ENCODE measurements at regions not wholly inside any gene's neighbourhood (a gene's known extent, or its start where the extent isn't known, plus 50 kb on each side); places are given as distances from the start of the nearest gene placed in this dataset.

DNA sequence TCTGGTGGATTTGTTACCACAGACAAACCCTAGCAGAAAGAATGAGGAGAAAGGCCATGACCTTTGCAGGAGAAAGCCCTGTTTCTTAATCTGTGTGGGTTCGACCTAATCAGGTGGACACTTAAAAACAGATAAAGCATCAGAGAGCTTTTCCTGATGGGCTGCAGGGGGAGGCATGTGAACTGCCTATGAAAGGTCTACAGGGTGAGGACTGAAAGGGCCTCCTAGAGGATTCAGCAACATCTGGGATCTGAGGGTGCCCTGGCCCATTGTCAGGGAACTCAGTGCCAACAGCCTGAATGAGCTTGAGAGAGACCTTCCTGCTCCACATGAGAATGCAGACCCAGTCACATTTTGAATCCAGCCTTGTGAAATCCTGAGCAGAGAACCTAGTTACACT, 178.8 kb upstream of the DDHD1 start:
- no peak for DNase-seq

DNA sequence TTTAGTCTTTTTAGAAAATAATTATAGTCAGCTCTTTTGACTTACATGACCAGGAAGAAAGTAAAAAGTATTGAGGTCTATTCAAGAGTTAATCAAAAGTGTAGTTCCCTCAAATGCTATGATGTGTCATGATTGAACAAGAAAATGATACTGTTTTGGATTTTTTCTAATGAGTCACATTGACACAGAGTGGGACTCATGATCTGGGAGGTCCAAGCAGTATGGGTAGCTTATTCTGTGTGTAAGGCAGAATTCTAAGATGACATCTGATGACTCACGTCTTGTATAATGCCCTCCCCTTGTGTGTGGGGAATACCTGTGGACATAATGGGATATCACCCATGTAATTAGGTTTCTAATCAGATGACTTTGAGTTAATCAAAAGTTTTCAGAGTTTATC, 178.1 kb upstream of the DDHD1 start:
- DNase-seq, result no peak

DNA sequence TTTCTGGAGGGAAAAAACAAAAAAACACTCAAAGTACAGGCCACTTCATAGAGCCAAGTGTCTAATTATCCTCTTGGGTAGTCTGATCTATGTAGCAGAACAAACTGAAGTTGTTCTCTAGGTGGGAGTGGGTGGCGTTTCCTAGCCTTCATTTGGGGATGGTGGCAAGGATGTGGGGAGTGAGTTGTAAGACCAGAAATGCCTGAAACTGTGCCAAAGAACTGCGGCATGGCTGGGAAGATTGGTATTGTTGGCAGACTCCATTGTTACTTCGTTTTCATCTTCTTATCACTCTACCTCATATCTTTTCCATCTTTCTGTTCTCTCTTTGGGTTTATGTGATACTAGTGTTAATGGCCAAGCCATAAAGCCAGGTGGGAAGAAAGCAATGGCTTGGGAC, 177.3 kb upstream of the DDHD1 start:
- DNase-seq, result no peak

DNA sequence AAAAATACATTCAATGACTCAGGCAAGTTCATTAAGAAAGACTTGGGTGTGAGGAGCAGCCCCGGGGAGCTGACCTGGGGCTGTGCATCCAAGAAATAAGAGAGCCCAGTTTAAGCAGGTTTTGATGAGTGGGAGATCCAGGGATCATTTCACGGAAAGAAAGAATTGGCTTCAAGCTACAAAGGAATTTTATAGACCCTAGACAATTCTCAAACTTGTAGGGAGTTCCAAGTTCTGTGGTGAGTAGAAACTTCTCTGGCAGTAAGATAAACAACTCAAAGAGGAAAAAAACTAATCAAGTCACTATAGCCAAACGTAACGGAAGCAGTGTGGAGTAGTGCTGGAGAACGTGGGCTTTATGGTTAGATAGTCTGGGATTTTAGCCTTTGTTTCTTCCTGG, 175.7 kb upstream of the DDHD1 start:
- DNase-seq, result no peak

DNA sequence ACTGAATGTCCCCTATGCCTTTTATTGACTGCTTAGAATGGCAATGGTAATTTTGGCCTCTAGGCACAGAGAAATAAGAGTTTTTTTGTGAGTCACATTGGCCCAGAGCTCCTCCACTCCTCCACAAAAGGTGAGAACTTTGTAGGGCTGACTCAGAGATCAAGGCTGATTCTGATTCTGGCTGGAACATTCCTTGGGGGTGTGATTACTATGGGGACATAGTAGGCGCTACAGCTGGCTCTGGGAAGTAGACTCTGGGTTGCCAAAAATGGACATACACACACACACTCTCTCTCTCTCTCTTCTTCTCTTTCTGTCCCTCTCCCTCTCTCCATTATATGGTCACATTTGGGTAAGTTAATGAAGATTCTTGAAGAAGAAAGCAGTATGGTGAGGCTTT, 174.6 kb upstream of the DDHD1 start:
- DNase-seq, result no peak

DNA sequence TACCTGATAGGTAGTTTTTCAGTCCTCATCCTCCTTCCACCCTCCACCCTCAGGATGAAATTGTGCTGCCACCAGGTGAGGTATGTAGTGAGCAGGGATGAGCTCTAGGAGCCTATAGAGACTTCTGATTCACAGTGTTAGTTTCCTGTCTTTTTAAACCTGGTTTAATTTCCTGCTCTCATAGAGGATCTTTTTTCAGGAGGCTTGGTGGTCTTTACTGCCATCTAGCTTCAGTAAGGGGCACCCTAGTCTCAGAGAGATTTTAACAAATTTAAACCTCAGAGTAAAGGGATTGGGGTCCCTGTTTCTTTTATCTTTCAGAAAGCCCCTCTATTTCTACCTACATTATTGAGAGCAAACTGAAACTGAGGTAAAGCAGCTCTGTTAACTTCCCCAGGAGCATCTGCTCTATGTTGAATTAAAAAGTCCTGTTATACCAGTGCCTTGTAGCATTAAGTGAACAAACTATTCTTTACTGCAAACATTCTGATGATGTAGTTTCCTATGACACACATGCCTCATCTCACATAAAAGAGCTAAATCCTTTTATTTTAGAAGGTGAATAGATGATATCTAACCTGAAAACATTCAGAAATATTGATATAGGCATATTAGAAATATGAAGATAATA, 172.2 kb upstream of the DDHD1 start:
- no peak for DNase-seq

DNA sequence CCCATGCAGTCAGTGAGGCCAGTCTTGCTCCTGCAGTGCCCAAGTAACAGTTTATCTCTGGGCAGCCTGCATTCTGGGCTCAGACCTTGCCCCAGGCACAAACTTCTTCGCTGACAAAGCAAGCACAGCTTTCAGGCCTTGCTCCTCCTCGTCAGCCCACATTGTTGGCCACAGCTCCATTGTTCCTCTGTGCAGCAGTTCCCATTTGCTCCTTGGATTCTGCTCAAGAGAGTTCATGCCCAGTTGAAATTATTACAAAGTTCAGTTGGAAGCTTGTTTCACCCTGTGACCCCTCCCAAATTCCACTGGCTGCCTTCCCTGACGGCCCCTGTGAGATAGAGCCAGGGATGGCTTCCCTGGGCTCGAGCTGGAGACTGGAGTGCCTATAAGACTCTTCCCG, 163.4 kb upstream of the DDHD1 start:
- DNase-seq, result no peak

DNA sequence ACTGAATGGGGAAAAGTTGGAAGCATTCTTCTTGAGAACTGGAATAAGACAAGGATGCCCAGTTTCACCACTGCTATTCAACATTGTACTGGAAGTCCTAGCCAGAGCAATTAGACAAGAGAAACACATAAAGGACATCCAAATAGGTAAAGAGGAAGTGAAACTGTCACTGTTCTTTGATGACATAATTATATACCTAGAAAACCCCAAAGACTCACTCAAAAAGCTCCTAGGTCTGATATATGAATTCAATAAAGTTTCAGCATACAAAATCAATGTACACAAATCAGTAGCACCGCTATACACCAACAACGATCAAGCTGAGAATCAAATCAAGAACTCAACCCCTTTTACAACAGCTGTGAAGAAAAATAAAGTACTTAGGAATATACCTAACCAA, 157.3 kb upstream of the DDHD1 start:
- DNase-seq, result no peak

DNA sequence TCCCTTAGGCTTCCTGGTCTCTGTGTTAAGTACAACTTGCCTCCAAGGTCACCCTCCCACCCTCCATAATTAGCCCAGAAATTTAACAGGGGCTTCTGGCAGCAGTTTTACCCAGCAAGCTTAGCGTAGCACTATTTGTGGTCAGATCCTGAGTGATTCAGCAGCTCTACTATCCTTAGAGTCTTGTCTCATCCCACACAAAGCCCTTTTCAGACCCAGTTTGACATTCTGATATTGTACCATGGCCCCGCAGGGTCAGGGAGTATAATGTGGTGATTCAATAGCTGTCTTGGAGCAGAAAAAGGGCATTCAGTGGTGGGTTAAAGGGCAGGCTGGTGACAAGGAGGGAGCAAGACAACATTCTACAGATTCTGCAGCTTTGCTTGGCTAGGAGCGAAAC, 153.8 kb upstream of the DDHD1 start:
- DNase-seq, result no peak

DNA sequence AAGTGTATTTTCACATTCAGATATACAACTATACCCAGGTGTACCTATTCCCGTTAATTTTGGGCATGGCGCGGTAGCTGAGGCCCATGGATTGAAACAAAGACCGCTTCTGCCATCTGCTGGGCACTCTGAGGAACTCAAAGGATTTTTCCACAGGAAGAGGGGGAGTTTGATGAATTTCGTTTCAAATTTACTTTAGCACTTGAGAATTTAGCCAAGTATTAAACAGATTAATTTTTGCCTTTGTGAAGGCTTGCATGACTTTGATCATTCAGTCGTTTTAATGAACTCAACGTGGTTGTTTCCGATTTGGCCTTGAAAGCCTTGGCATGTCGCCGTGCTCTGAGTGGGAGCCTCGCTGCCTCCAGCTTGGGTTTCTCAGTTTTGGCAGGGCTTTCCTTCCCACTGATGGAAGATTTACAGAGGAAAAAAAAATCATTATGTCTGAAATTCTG, 153.2 kb upstream of the DDHD1 start:
- peak; percentile 58 for DNase-seq

DNA sequence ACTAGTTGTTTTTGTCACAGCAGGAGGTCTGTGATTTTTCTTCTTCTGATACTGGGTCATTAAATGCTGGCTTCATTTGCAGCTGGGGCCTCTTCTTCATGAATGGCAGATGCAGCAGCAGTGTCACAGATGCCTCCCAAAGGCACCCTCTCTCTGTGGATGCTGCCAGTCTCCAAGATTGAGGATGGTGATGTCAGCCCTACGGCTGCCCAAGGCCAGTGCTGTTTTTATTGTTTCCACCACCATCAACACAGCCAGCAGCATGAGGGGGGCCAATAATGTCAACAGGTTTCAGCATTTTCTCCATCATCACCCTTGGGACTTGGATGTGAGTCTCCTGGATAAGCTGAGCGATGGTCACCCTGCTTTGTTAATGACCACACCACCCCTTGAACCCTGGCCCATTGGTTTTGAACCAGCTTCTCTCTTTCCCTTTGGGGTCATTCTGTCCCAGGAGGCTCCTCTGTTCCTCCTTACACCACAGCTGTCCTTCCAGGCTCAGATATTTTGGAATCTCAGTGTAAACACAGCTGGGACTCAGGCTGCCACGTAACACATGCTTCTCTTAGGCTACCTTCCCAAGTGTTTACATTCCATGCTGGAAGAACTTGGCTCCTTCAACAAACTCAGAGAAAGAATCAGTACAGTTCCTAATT, 151.7 kb upstream of the DDHD1 start:
- no peak for DNase-seq

DNA sequence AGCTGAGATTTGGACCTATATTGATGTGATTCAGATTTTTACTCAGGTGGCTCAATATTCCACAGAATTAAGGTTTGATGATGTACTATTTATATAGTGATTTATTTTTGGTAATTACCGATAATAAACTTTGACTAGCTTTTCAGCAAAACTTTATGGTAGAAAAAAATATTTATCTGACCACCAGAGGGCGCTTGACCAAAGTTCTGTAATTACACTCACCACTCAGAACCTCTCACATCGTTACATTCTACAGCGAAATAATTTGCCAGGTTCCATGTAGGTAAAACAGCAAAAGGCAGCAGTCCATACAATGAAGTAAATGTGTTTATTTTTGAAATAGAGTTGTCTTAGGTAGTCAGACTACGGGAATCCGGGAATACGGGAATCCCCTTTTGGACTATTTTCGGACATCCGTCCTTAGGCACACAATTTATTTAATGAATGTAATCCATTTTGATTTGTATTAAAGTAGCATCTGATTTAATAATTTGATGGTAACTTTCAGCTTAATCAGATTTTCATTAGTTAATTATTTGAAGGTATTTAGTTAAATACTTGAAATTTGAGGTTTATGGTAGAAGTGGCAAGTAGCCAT, 143.0 kb upstream of the DDHD1 start:
- DNase-seq, result peak; percentile 60

DNA sequence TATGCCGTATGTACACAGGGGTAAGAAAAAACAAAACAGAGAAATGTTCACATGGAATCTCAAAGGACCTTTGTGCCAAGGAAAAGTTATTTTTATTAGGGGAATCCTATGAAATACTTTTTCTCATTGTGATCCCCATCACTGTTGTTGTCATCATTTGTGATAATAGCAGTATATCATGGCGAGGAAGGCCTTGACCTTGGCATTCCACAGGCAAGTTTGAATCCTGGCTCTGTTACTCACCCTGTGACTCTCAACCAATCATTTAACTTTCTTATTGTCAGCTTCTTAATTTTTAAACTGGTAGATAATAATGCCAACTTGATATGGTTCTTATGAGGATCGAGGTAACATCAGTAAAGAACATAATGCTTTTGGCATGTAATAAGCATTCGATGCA, 142.2 kb upstream of the DDHD1 start:
- no peak for DNase-seq

DNA sequence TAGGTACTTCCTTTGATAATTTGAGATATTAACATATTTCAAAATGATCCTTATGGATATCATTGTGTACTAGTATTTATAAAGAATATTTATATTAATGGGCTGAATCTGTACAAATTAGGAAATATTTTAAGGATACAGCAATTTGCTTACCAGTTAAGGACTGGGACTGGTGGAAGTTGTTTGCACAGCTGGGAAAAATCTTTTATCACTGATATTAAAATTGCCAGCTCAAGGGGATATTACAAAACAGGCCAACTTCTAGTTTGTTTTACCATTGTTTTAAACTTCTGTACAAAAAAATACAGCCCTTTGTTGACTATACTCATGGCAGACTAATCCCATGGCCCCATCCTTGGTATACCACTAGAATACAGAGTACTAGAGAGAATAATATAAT, 133.2 kb upstream of the DDHD1 start:
- no peak for DNase-seq

DNA sequence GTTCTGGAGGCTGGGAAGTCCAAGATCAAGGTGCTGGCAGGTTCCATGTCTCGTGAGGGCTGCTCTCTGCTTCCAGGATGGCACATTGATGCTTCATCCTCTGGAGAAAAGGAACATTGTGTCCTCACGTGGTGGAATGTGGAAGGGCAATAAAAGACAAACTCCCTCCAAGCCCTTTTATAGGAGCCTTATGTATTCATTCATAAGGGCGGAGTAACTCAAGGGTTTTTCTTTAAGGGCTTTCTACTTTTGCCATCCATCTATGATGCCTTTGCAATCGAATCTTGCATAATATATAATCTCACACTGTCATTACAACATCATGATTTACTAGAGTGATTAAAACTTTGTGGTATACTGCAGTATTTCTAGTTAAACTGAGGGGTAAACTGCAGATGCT, 132.7 kb upstream of the DDHD1 start:
- DNase-seq, result peak; percentile 3

DNA sequence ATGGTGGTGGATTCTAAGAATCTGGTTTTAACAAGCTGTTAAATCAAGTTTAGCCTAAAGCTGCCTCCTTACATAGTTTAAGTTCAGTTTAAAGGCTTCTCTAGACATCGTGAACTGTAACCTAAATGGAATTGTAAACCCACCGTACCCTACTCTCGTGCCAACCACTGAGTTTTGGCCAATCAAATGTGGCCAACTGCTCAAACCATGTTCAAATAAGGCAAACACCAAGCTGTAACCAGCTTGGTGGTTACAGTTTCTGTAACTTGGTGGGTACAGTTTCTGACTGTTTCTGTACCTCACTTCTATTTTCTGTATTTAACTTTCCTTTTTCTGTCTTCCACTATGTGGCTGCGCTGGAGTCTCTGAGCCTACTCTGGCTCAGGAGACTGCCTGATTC, 131.9 kb upstream of the DDHD1 start:
- no peak for DNase-seq

DNA sequence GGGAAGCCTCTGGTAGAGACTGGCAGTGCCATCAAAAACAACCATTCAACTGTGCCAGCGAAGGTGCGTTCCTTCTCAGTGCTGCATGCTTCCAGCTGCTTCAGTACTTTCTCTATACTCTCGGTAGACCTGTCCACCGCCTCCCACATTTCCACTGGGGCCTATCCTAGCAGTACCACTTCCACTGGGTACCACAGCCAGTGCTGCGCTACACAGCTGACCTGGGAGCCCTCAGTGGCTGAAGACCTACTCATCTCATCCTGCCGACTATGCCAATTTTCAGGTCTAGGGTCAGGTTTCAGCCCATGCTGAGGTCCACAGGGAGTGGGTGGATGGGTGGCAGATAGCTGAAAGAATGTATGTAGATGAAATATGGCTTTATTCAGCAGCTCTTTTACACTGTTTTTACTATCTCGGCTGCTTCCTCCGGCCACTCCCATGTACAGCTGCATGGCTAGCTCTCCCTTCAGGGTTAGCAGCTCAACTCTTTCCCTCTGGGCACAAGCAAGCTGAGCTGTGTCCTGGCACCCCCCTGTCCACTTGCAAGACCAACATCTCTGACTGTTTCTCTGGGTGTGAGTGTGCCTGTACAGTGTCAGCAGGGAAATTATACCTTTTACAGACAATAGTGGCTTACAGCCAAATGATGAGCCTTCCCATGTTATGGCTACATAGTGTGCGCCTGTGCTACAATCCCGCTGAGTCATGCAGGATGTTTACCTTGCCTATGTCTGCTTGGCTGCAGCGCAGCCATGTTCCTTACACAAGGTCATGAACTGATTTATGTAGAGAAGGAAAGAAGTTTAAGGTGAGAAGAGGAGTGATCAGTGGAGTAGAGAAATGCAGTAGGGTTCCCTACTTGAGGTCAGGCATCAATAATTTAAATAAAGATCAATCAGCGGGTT, 125.7 kb upstream of the DDHD1 start:
- DNase-seq, result peak; percentile 79

DNA sequence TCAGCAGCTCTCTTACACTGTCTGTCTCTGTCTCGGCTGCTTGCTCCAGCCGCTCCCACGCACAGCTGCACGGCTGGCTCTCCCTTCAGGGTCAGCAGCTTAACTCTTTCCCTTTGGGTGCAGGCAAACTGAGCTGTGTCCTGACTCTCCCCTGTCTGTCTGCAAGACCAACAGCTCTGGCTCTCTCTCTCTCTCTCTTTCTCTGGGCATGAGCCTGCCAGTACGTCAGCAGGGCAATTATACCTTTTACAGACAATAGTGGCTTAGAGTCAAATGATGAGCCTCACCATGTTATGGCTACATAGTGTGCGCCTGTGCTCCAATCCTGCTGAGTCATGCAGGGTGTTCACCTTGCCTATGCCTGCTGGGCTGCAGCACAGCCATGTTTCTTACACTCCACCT, 120.5 kb upstream of the DDHD1 start:
- peak; percentile 57 for DNase-seq

DNA sequence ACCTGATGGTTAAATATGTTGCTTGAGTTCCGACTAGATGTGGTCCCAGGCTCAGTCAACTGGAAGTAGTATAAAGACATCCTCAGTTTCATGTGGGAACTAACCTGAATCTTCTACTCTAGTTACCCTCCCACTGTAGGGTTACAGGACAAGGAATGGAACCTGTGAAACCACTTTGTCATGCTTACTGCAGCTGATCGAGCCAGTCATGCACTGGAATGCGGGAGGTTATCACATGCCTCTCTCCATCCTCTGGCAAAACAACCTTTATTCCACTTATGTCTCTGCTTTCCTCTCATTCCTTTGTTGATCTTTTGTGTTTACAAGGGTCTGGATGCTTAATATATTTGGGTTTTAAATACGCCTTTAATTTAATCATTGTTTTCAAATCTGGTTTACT, 111.9 kb upstream of the DDHD1 start:
- no peak for DNase-seq

DNA sequence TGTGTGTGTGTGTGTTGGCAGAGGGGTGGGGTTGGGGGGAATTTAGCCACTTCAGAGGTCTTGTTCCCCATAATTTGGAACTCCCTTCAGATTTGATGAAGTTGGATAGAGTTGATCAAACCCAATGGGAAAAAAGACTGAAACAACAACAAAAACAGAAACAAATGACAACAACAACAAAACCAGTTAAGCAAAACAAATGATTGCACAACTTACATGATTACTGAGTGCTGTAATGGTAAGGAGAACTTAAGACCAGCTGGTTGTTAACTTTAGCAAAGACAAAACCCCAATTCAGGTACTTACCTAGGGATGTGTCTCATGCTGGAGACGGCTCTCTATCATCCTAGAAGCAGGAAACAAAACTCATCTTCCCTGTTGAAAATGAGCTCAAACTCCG, 107.8 kb upstream of the DDHD1 start:
- no peak for DNase-seq

DNA sequence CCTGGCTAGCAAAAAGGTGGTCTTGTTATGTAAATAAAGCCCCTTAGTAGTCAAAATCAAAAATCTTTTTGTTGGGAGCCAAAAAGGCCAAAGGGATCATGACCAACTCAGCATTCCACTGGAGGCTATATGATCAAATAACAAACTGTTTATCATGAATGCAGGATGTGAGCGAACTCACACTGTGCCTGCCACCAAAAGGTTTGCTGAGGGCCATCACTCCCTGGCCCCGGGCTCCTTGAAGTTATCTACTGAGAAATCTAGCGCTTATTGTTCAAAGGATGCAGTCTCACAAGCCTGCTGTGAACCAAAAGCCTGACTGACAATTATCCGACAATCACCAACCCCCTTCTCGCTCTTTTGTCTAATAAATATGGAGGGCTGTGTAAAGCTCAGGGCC, 107.2 kb upstream of the DDHD1 start:
- DNase-seq, result no peak

DNA sequence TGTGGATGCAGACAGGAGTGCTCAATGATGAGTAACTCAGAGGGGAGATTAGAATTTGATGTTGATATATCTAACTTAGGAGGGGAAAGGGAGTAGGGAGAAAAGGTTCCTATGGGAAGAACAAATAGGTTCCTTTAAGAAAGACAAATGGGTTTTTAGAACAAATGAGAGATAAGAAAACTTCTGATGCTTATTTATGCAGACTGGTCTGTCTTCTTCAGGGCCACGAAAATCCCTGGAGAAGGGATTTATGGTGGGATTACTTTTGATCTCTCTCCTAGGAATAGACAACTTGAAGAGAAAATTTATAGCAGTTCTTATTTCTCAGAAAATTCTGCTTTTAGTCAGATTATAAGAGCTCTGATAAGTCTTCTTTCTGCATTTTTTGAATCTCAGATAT, 99.0 kb upstream of the DDHD1 start:
- DNase-seq, result no peak

DNA sequence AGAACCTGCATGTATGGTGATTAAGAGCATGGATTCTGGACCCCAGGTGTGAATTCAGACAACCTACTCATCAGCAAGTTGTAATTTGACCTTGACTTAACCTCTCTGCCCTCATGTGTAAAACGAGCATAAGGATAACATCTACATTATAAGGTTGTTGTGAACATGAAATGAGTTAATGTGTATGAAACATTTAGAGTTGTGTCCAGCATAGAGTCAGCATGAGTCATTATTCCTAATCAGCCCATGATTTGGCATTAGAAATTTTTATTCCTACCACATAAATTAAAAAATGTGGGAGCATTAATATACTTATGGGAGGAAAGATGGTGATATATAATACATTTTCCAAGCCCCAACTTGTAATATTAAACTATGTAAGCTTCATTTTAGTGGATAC, 95.9 kb upstream of the DDHD1 start:
- no peak for DNase-seq

Measured in DMS53 (cell line).